Panc1 (cell line): ENCODE measurements at regions not wholly inside any gene's neighbourhood (a gene's known extent, or its start where the extent isn't known, plus 50 kb on each side); places are given as distances from the start of the nearest gene placed in this dataset.

Experiments
- ATAC-seq: fragments of 200-7000 bp; cut with Tn5 transposase; 2 replicates; pipeline ENCODE4 v1.9.1; 2020; ENCODE audit warnings: mild to moderate bottlenecking, moderate library complexity
- BruUV-seq: library from RNA; stranded (reverse); fragments of 400-500 nt; replicated peaks from 2 replicates; lab custom pipeline; 2021; lab: Mats Ljungman, UMichigan
- CTCF ChIA-PET: fragments of 300-600 bp; sonication (Branson Sonifier 250); formaldehyde crosslinking; loops from one replicate; lab custom pipeline; 2022; ENCODE audit warnings: antibody characterized with exemption; lab: Charles Lee
- POLR2A ChIA-PET: fragments of 300-600 bp; sonication (Branson Sonifier 250); formaldehyde crosslinking; loops from one replicate; lab custom pipeline; 2022; ENCODE audit warnings: antibody characterized with exemption; lab: Charles Lee
- DNase-seq: peaks from one replicate; pipeline ENCODE4 v3.0.0-alpha.2; 2010; ENCODE audit warnings: low read depth, low spot score
- H3K27ac ChIP-seq: 2 replicates; pipeline ENCODE4 v1.5.1; 2011; ENCODE audit warnings: mild to moderate bottlenecking, low read length, inconsistent platforms
- H3K27me3 ChIP-seq: fragments of 200-500 bp; sonication (Bioruptor generic); 2 replicates; pipeline ENCODE4 v1.6.0; 2014; ENCODE audit warnings: low read length, inconsistent platforms; ENCODE audit not compliant: control insufficient read depth, insufficient read depth
- H3K36me3 ChIP-seq: fragments of 200-500 bp; sonication (Bioruptor generic); 2 replicates; pipeline ENCODE4 v1.5.1; 2014; ENCODE audit warnings: inconsistent platforms, mild to moderate bottlenecking, low read length, moderate library complexity; ENCODE audit not compliant: control insufficient read depth, insufficient read depth
- H3K4me1 ChIP-seq: 2 replicates; pipeline ENCODE4 v1.5.1; 2011; ENCODE audit warnings: inconsistent platforms, mild to moderate bottlenecking, low read length, moderate library complexity; ENCODE audit not compliant: control insufficient read depth, insufficient read depth
- H3K4me3 ChIP-seq, 2 experiments: 2 replicates each; pipeline ENCODE4 v1.5.1; 2011 to 2012; ENCODE audit warnings: low read depth in 2 of 2, low read length in 2 of 2, mild to moderate bottlenecking in 2 of 2, inconsistent platforms in 1 of 2, moderate library complexity in 1 of 2
- H3K9me3 ChIP-seq: fragments of 200-500 bp; sonication (Bioruptor generic); 2 replicates; pipeline ENCODE4 v1.5.1; 2014; ENCODE audit warnings: low read depth, mild to moderate bottlenecking, inconsistent platforms, low read length, moderate library complexity; ENCODE audit not compliant: control insufficient read depth, insufficient read depth
- POLR2AphosphoS5 ChIP-seq: IDR thresholded peaks from 2 replicates; pipeline ENCODE4 v1.6.1; 2012; ENCODE audit warnings: mild to moderate bottlenecking, low read depth, low read length, moderate library complexity
- SIN3A ChIP-seq: IDR thresholded peaks from 2 replicates; pipeline ENCODE4 v1.6.1; 2012; ENCODE audit warnings: low read depth, mild to moderate bottlenecking, low read length, moderate library complexity, borderline replicate concordance; ENCODE audit not compliant: insufficient read depth
- TCF7L2 ChIP-seq: IDR thresholded peaks from 2 replicates; pipeline ENCODE4 v1.6.1; 2011; ENCODE audit warnings: mild to moderate bottlenecking, low read depth, low read length, inconsistent platforms
- in situ Hi-C: cut with HindIII; loops from 2 replicates; pipeline ENCODE4 v1.10.0; 2016; ENCODE audit warnings: low sequenced_read_pairs, low pct_unique_long_range_greater_than_20kb
- intact Hi-C: fragments of 100-400 bp; cut with micrococcal nuclease; formaldehyde crosslinking; loops from one replicate; pipeline ENCODE4 v1.10.0; 2022; ENCODE audit not compliant: unreplicated experiment
- TF ChIP-seq, protein P1 (sequence below), 2 experiments: IDR thresholded peaks; 2 replicates each; pipeline ENCODE4 v1.6.1; 2011 to 2012; ENCODE audit warnings: low read depth in 2 of 2, control low read depth in 1 of 2, low read length in 1 of 2, mild to moderate bottlenecking in 1 of 2, moderate library complexity in 1 of 2; ENCODE audit not compliant: insufficient read depth in 1 of 2
- TF ChIP-seq, protein P2 (sequence below): fragments of 450-650 bp; IDR thresholded peaks from 2 replicates; pipeline ENCODE4 v1.5.1; 2017; ENCODE audit warnings: mild to moderate bottlenecking

DNA sequence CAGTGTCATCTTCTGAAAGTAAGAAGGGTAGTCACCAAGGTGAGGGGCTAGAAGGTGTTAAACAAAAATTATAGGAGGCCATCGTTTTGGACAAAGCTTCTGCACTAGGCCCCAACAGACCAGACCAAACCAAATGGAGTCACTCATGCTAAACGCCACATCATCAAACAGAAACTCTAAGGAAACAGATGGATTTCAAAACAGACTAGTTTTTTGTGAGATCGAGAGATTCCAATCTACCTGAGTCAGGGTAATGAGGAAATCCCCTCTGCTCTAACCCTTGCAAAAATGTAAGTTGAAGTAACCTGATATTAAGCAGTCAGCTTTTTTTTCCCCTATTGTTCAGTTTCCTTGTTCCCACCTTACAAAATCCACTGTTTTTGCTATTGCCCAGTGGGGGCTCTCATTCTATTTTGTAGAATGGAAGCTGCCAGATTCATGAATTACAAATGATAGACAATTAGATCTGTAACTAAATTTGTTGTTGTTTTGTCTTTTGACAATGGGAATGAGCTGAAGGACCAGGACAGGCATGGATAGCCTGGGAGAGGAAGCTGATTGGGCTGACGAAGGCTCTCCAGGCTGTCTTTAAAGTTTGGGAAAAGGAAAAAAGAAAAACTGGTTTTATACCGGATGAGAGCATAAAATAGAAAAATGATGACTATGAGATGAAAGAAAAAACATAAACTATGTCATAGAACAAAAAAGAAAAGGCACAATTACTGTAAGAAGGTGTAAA is 94.7 kb upstream of the ADAMTSL1 start:
- intact Hi-C loops = no loop called here
- ChIA-PET POLR2A (no interaction called here), CTCF (no interaction called here)
- H3K9me3 ChIP-seq = no peaks in the 10 kb centered on the region
- no peak overlapping the region for H3K27ac ChIP-seq
- BruUV-seq = no TSS peak
- TF ChIP-seq POLR2AphosphoS5 (no peak), TCF7L2 (no peak), SIN3A (no peak)
- TF ChIP-seq, protein P1, sequence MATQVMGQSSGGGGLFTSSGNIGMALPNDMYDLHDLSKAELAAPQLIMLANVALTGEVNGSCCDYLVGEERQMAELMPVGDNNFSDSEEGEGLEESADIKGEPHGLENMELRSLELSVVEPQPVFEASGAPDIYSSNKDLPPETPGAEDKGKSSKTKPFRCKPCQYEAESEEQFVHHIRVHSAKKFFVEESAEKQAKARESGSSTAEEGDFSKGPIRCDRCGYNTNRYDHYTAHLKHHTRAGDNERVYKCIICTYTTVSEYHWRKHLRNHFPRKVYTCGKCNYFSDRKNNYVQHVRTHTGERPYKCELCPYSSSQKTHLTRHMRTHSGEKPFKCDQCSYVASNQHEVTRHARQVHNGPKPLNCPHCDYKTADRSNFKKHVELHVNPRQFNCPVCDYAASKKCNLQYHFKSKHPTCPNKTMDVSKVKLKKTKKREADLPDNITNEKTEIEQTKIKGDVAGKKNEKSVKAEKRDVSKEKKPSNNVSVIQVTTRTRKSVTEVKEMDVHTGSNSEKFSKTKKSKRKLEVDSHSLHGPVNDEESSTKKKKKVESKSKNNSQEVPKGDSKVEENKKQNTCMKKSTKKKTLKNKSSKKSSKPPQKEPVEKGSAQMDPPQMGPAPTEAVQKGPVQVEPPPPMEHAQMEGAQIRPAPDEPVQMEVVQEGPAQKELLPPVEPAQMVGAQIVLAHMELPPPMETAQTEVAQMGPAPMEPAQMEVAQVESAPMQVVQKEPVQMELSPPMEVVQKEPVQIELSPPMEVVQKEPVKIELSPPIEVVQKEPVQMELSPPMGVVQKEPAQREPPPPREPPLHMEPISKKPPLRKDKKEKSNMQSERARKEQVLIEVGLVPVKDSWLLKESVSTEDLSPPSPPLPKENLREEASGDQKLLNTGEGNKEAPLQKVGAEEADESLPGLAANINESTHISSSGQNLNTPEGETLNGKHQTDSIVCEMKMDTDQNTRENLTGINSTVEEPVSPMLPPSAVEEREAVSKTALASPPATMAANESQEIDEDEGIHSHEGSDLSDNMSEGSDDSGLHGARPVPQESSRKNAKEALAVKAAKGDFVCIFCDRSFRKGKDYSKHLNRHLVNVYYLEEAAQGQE (IDR thresholded peaks at IDR 0.05; ENCODE audit: insufficient read depth in 1 of 2, low read depth in 2 of 2, low read length in 1 of 2) = no peak
- TF ChIP-seq, protein P2, sequence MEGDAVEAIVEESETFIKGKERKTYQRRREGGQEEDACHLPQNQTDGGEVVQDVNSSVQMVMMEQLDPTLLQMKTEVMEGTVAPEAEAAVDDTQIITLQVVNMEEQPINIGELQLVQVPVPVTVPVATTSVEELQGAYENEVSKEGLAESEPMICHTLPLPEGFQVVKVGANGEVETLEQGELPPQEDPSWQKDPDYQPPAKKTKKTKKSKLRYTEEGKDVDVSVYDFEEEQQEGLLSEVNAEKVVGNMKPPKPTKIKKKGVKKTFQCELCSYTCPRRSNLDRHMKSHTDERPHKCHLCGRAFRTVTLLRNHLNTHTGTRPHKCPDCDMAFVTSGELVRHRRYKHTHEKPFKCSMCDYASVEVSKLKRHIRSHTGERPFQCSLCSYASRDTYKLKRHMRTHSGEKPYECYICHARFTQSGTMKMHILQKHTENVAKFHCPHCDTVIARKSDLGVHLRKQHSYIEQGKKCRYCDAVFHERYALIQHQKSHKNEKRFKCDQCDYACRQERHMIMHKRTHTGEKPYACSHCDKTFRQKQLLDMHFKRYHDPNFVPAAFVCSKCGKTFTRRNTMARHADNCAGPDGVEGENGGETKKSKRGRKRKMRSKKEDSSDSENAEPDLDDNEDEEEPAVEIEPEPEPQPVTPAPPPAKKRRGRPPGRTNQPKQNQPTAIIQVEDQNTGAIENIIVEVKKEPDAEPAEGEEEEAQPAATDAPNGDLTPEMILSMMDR = no peak
- in situ Hi-C loops = no loop called here
- no peaks in the 10 kb centered on the region for H3K27me3 ChIP-seq
- DNase-seq (no peak), ATAC-seq (no peak)
- no peaks in the 10 kb centered on the region for H3K36me3 ChIP-seq
- H3K4me3 ChIP-seq = no peak overlapping the region
- no peaks in the 10 kb centered on the region for H3K4me1 ChIP-seq

DNA sequence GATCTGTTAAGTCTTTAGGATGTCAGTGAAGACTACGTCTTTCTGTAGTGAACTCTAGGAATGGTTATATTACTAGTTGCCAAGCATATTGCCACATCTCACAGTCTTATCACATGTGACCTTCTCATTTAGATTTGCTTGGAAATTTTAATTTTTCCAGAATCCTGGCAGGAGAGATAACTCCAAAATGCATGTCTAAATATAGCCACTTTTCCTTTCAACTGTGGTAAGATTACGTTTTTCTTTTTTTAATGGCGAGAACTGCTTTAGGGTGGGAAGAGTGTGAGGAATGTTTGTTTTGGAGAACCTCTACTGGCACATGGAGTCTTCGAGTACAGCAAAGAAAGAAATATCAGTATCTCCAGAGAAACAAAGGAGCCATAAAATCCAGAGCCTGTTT is 91.7 kb upstream of the ADAMTSL1 start:
- no peaks in the 10 kb centered on the region for H3K36me3 ChIP-seq
- no peaks in the 10 kb centered on the region for H3K27me3 ChIP-seq
- H3K9me3 ChIP-seq = no peaks in the 10 kb centered on the region
- DNase-seq = no peak
- intact Hi-C loops = no loop called here
- no peaks in the 10 kb centered on the region for H3K4me1 ChIP-seq
- ChIA-PET CTCF (no interaction called here), POLR2A (no interaction called here)
- in situ Hi-C loops = no loop called here
- ATAC-seq = no peak
- TF ChIP-seq, protein P1 (IDR thresholded peaks at IDR 0.05; ENCODE audit: insufficient read depth in 1 of 2, low read depth in 2 of 2, low read length in 1 of 2) = no peak
- TF ChIP-seq SIN3A (no peak), TCF7L2 (no peak), POLR2AphosphoS5 (no peak)
- TF ChIP-seq, protein P2 = no peak
- no peak overlapping the region for H3K4me3 ChIP-seq
- no peak overlapping the region for H3K27ac ChIP-seq
- BruUV-seq = no TSS peak
